Cardiac fibroblast (primary cell): ENCODE measurements at regions not wholly inside any gene's neighbourhood (a gene's known extent, or its start where the extent isn't known, plus 50 kb on each side); places are given as distances from the start of the nearest gene placed in this dataset.
A peak's percentile ranks its signal among the peaks of the same experiment; 100 is the strongest.

Experiments
- DNase-seq, 2 donors: peaks; one replicate each; pipeline versions ENCODE4 v3.0.0 to v3.0.0-alpha.2; 2010; ENCODE audit warnings: low read depth in 2 of 2
- H3K4me3 ChIP-seq, 2 donors: replicated peaks in 1 of 2; 1 replicate in 1 of 2; 2 replicates in 1 of 2; pipeline ENCODE4 v1.5.1; 2011; ENCODE audit warnings: low read depth in 2 of 2, low read length in 2 of 2, mild to moderate bottlenecking in 2 of 2, moderate library complexity in 1 of 2
- CTCF ChIP-seq: IDR thresholded peaks from one replicate; pipeline ENCODE4 v1.5.1; 2011; ENCODE audit warnings: low read depth, mild to moderate bottlenecking, low read length, inconsistent platforms

GRCh38 chr3:194775731-194776130, 90.0 kb downstream of the FAM43A start:
- DNase-seq: peak in 1 of 2 donors; percentile 26
- H3K4me3 ChIP-seq: no peak overlapping the region
- TF ChIP-seq CTCF: no peak

- H3K4me3 ChIP-seq: no peak overlapping the region
- DNase-seq: no peak
- no peak for TF ChIP-seq CTCF
Observed at GRCh38 chr3:194777729-194778128, 92.0 kb downstream of the FAM43A start.

- TF ChIP-seq CTCF: no peak
- DNase-seq: peak in 1 of 2 donors; percentile 37
- no peak overlapping the region for H3K4me3 ChIP-seq
Observed at GRCh38 chr3:194779729-194780224, 94.1 kb downstream of the FAM43A start.

- no peak for DNase-seq
- no peak for TF ChIP-seq CTCF
- no peak overlapping the region for H3K4me3 ChIP-seq
Observed at GRCh38 chr3:194780706-194781105, 95.0 kb downstream of the FAM43A start.

- no peak overlapping the region for H3K4me3 ChIP-seq
- TF ChIP-seq CTCF: no peak
- DNase-seq: no peak
Observed at GRCh38 chr3:194781617-194782016, 95.9 kb downstream of the FAM43A start.

GRCh38 chr3:194782698-194783404, 97.2 kb downstream of the FAM43A start:
- DNase-seq: peak; percentile 31 to 32
- H3K4me3 ChIP-seq: no peak overlapping the region

More at GRCh38 chr3:194782698-194783404, 97.2 kb downstream of the FAM43A start:
- TF ChIP-seq CTCF: no peak
